Muscle of leg (tissue), 3 donors: ENCODE measurements at regions not wholly inside any gene's neighbourhood (a gene's known extent, or its start where the extent isn't known, plus 50 kb on each side); places are given as distances from the start of the nearest gene placed in this dataset.

Experiments used
- DNase-seq: peaks from one replicate; pipeline ENCODE4 v3.0.0; 2013
- H3K27ac ChIP-seq: one replicate; pipeline ENCODE4 v1.5.1; 2013; ENCODE audit warnings: mild to moderate bottlenecking, low read length, control low read depth
- H3K27me3 ChIP-seq: one replicate; pipeline ENCODE4 v1.6.1; 2013; ENCODE audit warnings: low read length; ENCODE audit not compliant: control insufficient read depth, insufficient read depth
- H3K36me3 ChIP-seq: one replicate; pipeline ENCODE4 v1.6.1; 2013; ENCODE audit warnings: low read length; ENCODE audit not compliant: control insufficient read depth, insufficient read depth
- H3K4me1 ChIP-seq: one replicate; pipeline ENCODE4 v1.6.1; 2013; ENCODE audit warnings: low read length; ENCODE audit not compliant: control insufficient read depth, insufficient read depth
- H3K4me3 ChIP-seq: one replicate; pipeline ENCODE4 v1.5.1; 2013; ENCODE audit warnings: low read length, control low read depth
- H3K9me3 ChIP-seq: replicated peaks from 2 replicates; pipeline ENCODE4 v1.6.1; 2013; ENCODE audit warnings: low read depth, low read length; ENCODE audit not compliant: control insufficient read depth
- WGBS: methylation state at CpG from one replicate; pipeline ENCODE4 v1.1.5; 2013; ENCODE audit warnings: missing lambda C conversion rate; ENCODE audit not compliant: insufficient coverage; 5-methylcytosine and 5-hydroxymethylcytosine counted together

- H3K4me1 ChIP-seq, result no peaks in the 10 kb centered on the region
- 38% methylated on average over 4 of the region's 5 CpGs for WGBS
- no peak overlapping the region for H3K27ac ChIP-seq
- H3K4me3 ChIP-seq, result no peak overlapping the region
- H3K27me3 ChIP-seq, result no peaks in the 10 kb centered on the region
- no peaks in the 10 kb centered on the region for H3K36me3 ChIP-seq
- no peaks in the 10 kb centered on the region for H3K9me3 ChIP-seq
- DNase-seq, result no peak
Measured at GRCh38 chr9:71352837-71353236, 231.4 kb upstream of the TRPM3 start.

GRCh38 chr9:71349218-71349617, 227.8 kb upstream of the TRPM3 start:
- H3K27me3 ChIP-seq, result no peaks in the 10 kb centered on the region
- no CpG with 5 or more reads among the region's 4 CpGs for WGBS
- H3K4me1 ChIP-seq, result no peaks in the 10 kb centered on the region
- no peak overlapping the region for H3K4me3 ChIP-seq
- no peaks in the 10 kb centered on the region for H3K9me3 ChIP-seq
- H3K36me3 ChIP-seq, result no peaks in the 10 kb centered on the region
- H3K27ac ChIP-seq, result no peak overlapping the region
- no peak for DNase-seq

GRCh38 chr9:71333321-71333720, 211.9 kb upstream of the TRPM3 start:
- Histone ChIP-seq H3K4me1 (no peaks in the 10 kb centered on the region), H3K9me3 (no peaks in the 10 kb centered on the region), H3K4me3 (no peak overlapping the region), H3K36me3 (no peaks in the 10 kb centered on the region), H3K27ac (no peak overlapping the region), H3K27me3 (no peaks in the 10 kb centered on the region)
- no CpG with 5 or more reads among the region's 3 CpGs for WGBS
- no peak for DNase-seq

GRCh38 chr9:71331603-71332002, 210.2 kb upstream of the TRPM3 start:
- Histone ChIP-seq H3K4me1 (no peaks in the 10 kb centered on the region), H3K4me3 (no peak overlapping the region), H3K27me3 (no peaks in the 10 kb centered on the region), H3K36me3 (no peaks in the 10 kb centered on the region), H3K27ac (no peak overlapping the region), H3K9me3 (no peaks in the 10 kb centered on the region)
- DNase-seq, result no peak
- 25% methylated on average over 1 of the region's 2 CpGs for whole genome bisulfite sequencing

GRCh38 chr9:71329873-71330272, 208.5 kb upstream of the TRPM3 start:
- Histone ChIP-seq H3K36me3 (no peaks in the 10 kb centered on the region), H3K4me3 (no peak overlapping the region), H3K4me1 (no peaks in the 10 kb centered on the region), H3K27ac (no peak overlapping the region), H3K9me3 (no peaks in the 10 kb centered on the region), H3K27me3 (no peaks in the 10 kb centered on the region)
- WGBS, result no CpG with 5 or more reads among the region's 3 CpGs
- no peak for DNase-seq

GRCh38 chr9:71326360-71326759, 204.9 kb upstream of the TRPM3 start:
- Histone ChIP-seq H3K27ac (no peak overlapping the region), H3K9me3 (no peaks in the 10 kb centered on the region), H3K27me3 (no peaks in the 10 kb centered on the region), H3K4me3 (no peak overlapping the region), H3K36me3 (no peaks in the 10 kb centered on the region), H3K4me1 (no peaks in the 10 kb centered on the region)
- no CpG with 5 or more reads among the region's 1 CpG for WGBS
- DNase-seq, result no peak

GRCh38 chr9:71323357-71323756, 201.9 kb upstream of the TRPM3 start:
- no peaks in the 10 kb centered on the region for H3K36me3 ChIP-seq
- H3K27me3 ChIP-seq, result no peaks in the 10 kb centered on the region
- no peaks in the 10 kb centered on the region for H3K4me1 ChIP-seq
- no peak overlapping the region for H3K4me3 ChIP-seq
- 94% methylated on average over 3 of the region's 3 CpGs for WGBS
- no peaks in the 10 kb centered on the region for H3K9me3 ChIP-seq
- no peak overlapping the region for H3K27ac ChIP-seq
- no peak for DNase-seq

GRCh38 chr9:71322311-71322710, 200.9 kb upstream of the TRPM3 start:
- no peaks in the 10 kb centered on the region for H3K9me3 ChIP-seq
- DNase-seq, result no peak
- no peaks in the 10 kb centered on the region for H3K36me3 ChIP-seq
- H3K27me3 ChIP-seq, result no peaks in the 10 kb centered on the region
- WGBS, result no CpG with 5 or more reads among the region's 3 CpGs
- no peak overlapping the region for H3K4me3 ChIP-seq
- no peak overlapping the region for H3K27ac ChIP-seq
- no peaks in the 10 kb centered on the region for H3K4me1 ChIP-seq

- Histone ChIP-seq H3K4me3 (no peak overlapping the region), H3K27ac (no peak overlapping the region), H3K36me3 (no peaks in the 10 kb centered on the region), H3K9me3 (no peaks in the 10 kb centered on the region), H3K4me1 (no peaks in the 10 kb centered on the region), H3K27me3 (no peaks in the 10 kb centered on the region)
- DNase-seq, result no peak
- WGBS, result no CpG with 5 or more reads among the region's 1 CpG
Measured at GRCh38 chr9:71308454-71308853, 187.0 kb upstream of the TRPM3 start.

GRCh38 chr9:71306134-71306533, 184.7 kb upstream of the TRPM3 start:
- Histone ChIP-seq H3K27ac (no peak overlapping the region), H3K27me3 (no peaks in the 10 kb centered on the region), H3K9me3 (no peaks in the 10 kb centered on the region), H3K36me3 (no peaks in the 10 kb centered on the region), H3K4me3 (no peak overlapping the region), H3K4me1 (no peaks in the 10 kb centered on the region)
- DNase-seq, result no peak
- WGBS, result 100% methylated on average over 1 of the region's 3 CpGs

GRCh38 chr9:71303351-71303750, 181.9 kb upstream of the TRPM3 start:
- Histone ChIP-seq H3K27ac (no peak overlapping the region), H3K4me1 (no peaks in the 10 kb centered on the region), H3K27me3 (no peaks in the 10 kb centered on the region), H3K4me3 (no peak overlapping the region), H3K36me3 (no peaks in the 10 kb centered on the region), H3K9me3 (no peaks in the 10 kb centered on the region)
- DNase-seq, result no peak
- WGBS, result no CpG with 5 or more reads among the region's 1 CpG
